ENCODE measurements at regions not wholly inside any gene's neighbourhood (a gene's known extent, or its start where the extent isn't known, plus 50 kb on each side); places are given as distances from the start of the nearest gene placed in this dataset.

- DNase-seq (ENCODE audit: low read depth in 1 of 2, low spot score in 1 of 2), result no peak
Measured at GRCh38 chr15:70430069-70430468, 332.4 kb upstream of the TLE3 start.

GRCh38 chr15:70429056-70429722 is 331.5 kb upstream of the TLE3 start:
- DNase-seq (ENCODE audit: low read depth in 1 of 2, low spot score in 1 of 2), result no peak

DNA sequence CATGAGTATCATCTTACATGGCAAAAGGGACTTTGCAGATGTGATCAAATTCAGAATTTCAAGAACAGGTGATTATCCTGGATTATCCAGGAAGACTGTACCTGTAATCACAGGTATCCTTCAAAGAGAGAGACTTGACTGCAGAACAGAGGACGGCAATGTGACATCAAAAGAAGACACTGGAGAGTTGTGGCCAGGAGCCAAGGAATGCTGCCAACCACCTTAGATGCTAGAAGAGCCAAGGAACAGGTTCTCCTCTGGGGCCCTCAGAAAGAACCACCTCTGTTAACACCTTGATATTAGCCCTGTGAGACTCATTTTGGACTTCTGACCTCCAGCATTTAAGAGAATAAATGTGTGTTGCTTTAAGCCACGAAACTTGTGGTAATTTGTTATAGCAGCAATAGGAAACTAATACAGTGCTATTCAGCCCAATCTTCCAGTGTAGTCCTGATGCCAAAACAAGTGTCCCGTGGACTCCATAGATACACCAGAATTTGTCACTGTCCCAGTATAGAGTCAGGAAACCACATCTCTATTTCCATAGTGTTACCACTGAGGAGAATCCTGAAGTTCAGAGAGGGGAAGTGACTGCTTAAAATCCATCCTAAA is 330.6 kb upstream of the TLE3 start:
- DNase-seq (ENCODE audit: low read depth in 1 of 2, low spot score in 1 of 2), result no peak

DNA sequence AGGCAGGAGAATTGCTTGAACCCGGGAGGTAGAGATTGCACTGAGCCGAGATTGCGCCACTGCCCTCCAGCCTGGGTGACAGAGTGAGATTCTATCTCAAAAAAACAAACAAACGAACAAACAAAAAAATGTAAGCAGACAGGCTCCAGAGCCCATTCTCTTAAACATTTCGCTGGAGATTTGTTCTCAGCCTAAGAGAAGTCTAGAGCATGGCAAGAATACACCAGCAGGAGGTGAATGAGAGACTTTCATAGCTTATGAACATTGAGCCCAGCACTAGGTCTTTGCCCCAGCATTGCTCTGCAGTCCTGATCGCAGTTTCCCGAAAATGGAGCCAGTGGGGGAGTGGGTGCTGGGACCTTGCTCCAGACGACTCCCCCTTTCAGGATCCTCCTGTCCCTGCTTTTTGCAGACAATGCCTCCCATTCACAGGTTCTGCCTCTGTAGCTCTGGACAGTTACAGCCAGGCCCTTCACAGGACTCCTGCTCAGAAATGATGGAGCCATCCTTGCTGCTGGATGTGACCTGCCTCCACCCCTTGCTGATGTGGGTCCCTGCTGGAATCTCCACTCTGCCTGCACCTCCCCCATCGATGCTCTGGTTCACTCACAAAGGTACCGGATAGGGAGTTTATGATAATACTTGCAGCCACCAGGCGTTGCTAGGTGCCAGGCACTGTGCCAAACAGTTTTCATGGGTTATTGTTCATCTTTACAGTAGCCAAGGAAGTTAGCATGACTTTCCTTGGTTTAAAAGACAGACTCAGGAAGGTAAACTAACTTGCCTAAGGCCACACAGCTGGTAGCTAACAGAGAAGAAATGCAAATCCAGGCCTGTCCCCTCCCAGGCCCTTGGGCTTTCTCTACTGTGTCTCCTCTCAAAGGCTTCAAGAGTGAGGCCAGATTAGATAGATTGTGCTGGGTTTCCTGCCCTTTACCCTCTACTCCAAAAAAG is 329.7 kb upstream of the TLE3 start:
- DNase-seq (ENCODE audit: low read depth in 1 of 2, low spot score in 1 of 2), result no peak

GRCh38 chr15:70426096-70426821 is 328.5 kb upstream of the TLE3 start:
- no peak for DNase-seq (ENCODE audit: low read depth in 1 of 2, low spot score in 1 of 2)

DNA sequence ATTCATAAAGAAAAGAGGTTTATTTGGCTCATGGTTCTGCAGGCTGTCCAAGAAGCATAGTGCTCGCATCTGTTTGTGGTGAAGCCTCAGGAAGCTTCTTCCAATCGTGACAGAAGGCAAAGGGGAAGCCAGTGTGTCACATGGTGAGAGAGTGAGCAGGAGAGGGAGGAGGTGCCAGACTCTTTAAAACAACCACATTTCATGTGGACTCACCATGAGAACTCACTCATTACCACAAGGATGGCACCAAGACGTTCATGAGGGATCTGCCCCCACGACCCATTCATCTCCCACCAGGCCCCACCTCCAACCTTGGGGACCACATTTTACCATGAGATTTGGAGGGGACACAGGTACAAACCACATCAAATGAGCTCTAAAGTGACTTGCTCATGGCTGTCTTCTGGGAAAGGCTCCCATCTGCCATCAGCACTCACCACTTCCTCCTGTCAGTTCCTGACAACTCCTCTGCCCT is 327.3 kb upstream of the TLE3 start:
- no peak for DNase-seq (ENCODE audit: low read depth in 1 of 2, low spot score in 1 of 2)

DNA sequence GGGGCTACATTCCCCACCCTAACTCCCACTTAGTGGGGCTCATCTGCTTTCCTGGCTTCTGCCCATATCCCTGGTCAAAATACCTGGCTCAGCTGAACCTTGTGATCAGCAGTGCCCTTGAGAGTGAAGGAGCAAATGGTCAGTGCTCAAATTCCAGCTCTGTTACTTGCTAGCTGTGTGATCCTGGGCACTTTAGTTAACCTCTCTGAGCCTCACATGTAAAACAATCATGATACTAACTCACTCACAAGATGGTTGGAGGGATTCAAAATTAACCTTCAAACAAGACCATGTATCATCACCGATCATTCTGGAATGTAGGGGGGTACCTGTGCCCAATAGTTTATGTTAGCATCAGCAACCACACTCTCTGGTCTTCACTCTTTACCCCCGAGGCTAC is 325.6 kb upstream of the TLE3 start:
- DNase-seq (ENCODE audit: low read depth in 1 of 2, low spot score in 1 of 2), result no peak

DNA sequence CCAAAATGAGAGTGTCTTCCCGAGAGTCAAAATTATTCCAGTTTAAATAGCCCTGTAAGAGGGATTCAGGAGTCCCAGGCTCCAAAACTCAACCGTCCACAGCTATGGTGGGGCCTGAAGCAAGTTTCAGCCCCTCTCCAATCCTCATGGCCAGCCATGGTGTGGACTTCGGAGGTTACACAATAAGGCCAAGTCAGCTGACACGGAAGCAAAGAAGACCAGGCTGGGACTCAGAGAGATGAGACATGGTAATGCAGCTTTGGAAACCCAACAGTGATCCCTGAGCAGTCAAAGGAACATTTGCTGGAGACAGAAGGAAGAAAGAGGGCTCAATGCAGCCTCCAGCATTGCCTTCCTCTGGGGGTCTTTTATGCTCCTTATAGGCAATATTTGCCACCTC is 324.6 kb upstream of the TLE3 start:
- DNase-seq (ENCODE audit: low read depth in 1 of 2, low spot score in 1 of 2), result no peak

DNA sequence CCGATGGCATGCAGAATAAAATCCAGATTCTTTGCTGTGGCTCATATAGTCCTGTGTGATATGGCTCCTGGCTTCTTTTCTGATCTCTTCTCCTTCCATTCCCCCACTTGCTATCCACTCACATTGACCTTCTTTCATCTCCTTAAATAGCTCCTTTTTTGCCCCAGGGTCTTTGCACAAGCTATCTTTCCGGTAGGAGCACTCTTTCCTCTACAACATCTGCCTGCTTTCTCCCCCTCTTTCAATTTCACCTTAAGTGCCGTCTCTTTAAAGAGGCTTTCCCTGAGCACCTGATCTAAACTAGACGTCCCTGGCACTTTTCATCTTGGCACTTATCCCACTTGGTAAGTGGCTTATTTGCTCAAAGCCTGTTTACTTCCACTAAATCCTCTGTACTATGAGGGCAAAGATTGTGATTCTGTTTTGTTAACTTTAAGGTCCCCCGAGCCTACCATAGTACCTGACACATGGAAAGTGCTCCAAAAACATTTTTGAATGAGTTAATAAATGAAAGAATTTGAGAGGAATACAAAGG is 323.3 kb upstream of the TLE3 start:
- DNase-seq (ENCODE audit: low read depth in 1 of 2, low spot score in 1 of 2), result no peak

GRCh38 chr15:70420086-70420947 is 322.6 kb upstream of the TLE3 start:
- no peak for DNase-seq (ENCODE audit: low read depth in 1 of 2, low spot score in 1 of 2)

DNA sequence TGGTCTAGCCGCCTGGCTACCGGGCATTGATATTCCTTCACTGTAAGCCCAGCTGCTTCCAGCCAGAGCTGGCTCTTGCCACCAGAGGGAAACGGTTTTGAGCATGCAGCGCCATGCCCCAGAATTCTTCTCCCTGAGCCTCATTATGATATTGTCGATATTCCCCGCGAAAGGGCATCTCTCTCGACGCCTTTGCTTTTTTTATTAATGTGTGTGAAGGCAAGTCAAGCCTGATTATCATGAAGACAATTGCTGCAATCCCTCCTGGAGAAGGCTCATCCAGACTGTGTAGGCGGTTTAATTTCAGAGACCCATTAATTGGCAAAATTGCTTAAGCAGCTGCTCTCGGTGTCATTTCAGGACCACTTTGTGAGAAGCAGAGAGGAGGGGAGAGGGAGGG is 321.2 kb upstream of the TLE3 start:
- DNase-seq (ENCODE audit: low read depth in 1 of 2, low spot score in 1 of 2), result no peak

DNA sequence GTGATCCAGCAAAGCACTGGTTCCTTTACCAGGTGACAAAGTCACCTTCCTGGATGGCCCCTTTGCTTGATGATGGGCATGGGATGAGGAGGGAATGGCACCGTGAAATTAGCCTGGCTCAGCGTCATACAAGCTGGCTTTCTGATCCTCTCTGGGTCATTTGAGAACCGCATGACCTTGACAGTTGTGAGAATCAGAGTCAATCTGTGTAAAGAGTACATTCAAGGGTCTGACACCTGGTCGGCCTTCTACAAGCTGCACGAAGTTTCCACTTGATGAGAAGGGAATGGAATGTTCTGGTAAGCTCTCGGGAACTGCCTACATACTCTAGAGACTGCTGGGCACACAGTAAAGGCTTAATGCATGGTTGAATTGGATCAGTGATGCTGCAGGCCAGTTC is 319.8 kb upstream of the TLE3 start:
- DNase-seq (ENCODE audit: low read depth in 1 of 2, low spot score in 1 of 2), result no peak

GRCh38 chr15:70416829-70417228 is 319.1 kb upstream of the TLE3 start:
- DNase-seq (ENCODE audit: low read depth in 1 of 2, low spot score in 1 of 2), result no peak

DNA sequence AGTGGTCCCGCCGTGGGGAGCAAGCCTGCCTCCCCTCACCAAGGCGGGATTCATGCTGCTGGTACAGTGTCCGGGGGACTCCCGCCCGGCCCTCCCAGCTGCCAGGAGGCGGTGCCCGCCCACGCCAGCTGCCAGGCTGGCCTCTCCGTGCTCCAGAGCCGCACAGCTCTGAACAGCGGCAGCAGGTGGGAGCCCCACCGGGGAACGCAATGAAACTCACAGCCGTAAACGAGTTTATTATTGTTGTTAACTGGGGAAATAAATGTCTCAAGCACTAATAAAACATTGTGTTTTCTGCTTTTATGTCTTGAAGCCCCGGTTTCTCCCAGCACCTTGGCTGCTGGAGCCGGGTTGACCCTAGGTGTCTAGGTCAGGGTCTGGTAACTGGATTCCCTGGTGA is 317.7 kb upstream of the TLE3 start:
- DNase-seq (ENCODE audit: low read depth in 1 of 2, low spot score in 1 of 2), result no peak

- no peak for DNase-seq (ENCODE audit: low read depth in 1 of 2, low spot score in 1 of 2)
Measured at GRCh38 chr15:70414626-70415025, 316.9 kb upstream of the TLE3 start.

- DNase-seq (ENCODE audit: low read depth in 1 of 2, low spot score in 1 of 2), result no peak
Measured at GRCh38 chr15:70412794-70413193, 315.1 kb upstream of the TLE3 start.

GRCh38 chr15:70411143-70411863 is 313.6 kb upstream of the TLE3 start:
- DNase-seq (ENCODE audit: low read depth in 1 of 2, low spot score in 1 of 2), result no peak

DNA sequence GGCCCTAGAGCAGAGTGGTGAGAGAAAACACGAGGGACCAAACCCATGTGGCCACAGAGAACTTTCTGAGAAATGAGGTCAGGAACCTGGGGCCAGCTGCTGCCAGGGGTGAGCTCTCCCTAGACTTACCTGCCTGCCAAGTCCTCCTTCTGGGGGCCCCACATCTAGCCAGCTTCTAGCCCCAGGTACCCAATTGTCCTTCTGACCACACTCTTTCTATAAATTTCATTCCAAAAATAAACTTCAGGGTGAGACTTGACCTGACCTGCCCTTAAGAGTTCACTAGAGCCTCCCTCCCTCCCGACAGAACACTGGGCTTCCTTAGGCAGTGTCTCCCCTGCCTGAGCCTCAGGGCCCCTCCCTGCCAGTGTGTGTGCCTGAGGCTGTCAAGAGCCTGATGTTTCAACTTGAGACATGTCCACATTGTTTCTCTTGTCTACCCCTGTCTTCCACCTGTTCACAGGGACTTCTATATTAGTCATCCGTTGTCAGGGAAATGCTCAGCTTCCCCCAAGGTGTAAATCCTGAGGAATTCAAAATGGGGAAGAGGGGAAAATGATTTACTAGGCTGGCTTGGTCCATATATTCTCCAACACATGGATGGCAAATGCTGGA is 312.8 kb upstream of the TLE3 start:
- DNase-seq (ENCODE audit: low read depth in 1 of 2, low spot score in 1 of 2), result no peak

- no peak for DNase-seq (ENCODE audit: low read depth in 1 of 2, low spot score in 1 of 2)
Measured at GRCh38 chr15:70409388-70409787, 311.7 kb upstream of the TLE3 start.
